ENCODE measurements at regions not wholly inside any gene's neighbourhood (a gene's known extent, or its start where the extent isn't known, plus 50 kb on each side); places are given as distances from the start of the nearest gene placed in this dataset.
A peak's percentile ranks its signal among the peaks of the same experiment; 100 is the strongest.

DNA sequence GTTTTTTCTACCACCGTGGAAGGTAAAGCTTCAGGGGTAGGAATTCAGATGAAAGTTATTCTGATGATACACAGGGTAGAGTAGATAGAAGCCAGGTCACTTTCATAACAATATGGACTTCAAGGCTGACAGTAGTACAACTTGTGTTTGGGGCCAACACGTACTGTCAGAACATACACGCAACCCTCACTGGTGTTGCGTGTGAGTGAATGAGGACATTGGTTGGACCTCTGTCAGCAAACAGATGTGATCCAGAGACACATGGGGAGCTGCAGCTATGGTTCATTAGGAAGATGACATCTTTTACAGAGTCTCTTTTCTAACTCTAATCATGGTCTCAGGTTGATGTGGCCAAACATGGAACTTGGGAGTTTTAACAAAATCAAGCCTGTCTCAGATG is 70.1 kb upstream of the MOCS2 start:
- FAIRE-seq (no peak), DNase-seq (ENCODE audit: insufficient read length) (no peak)
- no peak for TF ChIP-seq POLR2AphosphoS5 (IDR thresholded peaks at IDR 0.05; ENCODE audit: low read depth, low read length)
- TF ChIP-seq POLR2A (IDR thresholded peaks at IDR 0.05; ENCODE audit: low read depth, low read length), result no peak
- TF ChIP-seq TAF1 (IDR thresholded peaks at IDR 0.05; ENCODE audit: borderline replicate concordance, low read depth, low read length), result no peak

DNA sequence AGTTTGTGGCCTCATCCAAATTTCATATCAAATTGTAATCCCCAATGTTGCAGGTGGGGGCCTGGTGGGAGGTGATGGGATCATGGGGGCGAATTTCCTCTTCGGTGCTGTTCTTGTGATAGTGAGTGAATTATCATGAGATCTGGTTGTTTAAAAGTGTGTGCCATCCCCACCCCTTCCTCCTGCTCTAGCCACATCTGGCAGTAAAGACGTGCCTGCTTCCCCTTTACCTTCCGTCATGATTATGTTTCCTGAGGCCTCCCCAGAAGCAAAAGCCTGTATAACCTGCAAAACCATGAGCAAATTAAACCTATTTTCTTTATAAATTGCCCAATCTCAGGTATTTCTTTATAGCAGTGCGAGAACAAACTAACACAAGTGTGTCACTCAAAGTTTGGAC is 71.0 kb upstream of the MOCS2 start:
- FAIRE-seq (no peak), DNase-seq (ENCODE audit: insufficient read length) (no peak)
- no peak for TF ChIP-seq TAF1 (IDR thresholded peaks at IDR 0.05; ENCODE audit: borderline replicate concordance, low read depth, low read length)
- TF ChIP-seq POLR2A (IDR thresholded peaks at IDR 0.05; ENCODE audit: low read depth, low read length), result no peak
- no peak for TF ChIP-seq POLR2AphosphoS5 (IDR thresholded peaks at IDR 0.05; ENCODE audit: low read depth, low read length)

- no peak for FAIRE-seq
- TF ChIP-seq POLR2AphosphoS5 (IDR thresholded peaks at IDR 0.05; ENCODE audit: low read depth, low read length), result no peak
- TF ChIP-seq POLR2A (IDR thresholded peaks at IDR 0.05; ENCODE audit: low read depth, low read length), result no peak
- TF ChIP-seq TAF1 (IDR thresholded peaks at IDR 0.05; ENCODE audit: borderline replicate concordance, low read depth, low read length), result no peak
- DNase-seq (ENCODE audit: insufficient read length), result no peak
These were observed 71.4 kb upstream of the MOCS2 start for GRCh38 chr5:53180991-53181390.

DNA sequence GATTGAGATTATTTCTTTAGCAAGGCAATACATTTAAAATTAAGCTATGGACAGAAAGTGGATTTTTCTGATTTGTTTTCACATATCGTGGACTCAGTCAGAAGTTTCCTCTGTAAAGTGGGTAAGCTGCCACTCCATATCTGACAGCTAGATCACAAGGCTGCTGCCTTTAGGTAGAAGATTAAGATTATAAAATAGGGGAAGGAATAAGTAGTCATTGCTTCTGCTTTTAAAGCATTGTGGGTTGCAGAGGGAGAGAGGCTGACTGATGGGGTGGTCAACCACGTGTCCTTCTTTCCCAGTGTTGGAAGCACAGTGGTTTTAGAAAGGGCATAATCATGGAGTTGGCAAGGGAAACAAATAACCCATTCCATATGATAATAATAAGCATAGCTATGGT is 74.3 kb upstream of the MOCS2 start:
- no peak for TF ChIP-seq POLR2A (IDR thresholded peaks at IDR 0.05; ENCODE audit: low read depth, low read length)
- TF ChIP-seq TAF1 (IDR thresholded peaks at IDR 0.05; ENCODE audit: borderline replicate concordance, low read depth, low read length), result no peak
- no peak for TF ChIP-seq POLR2AphosphoS5 (IDR thresholded peaks at IDR 0.05; ENCODE audit: low read depth, low read length)
- no peak for FAIRE-seq
- no peak for DNase-seq (ENCODE audit: insufficient read length)

DNA sequence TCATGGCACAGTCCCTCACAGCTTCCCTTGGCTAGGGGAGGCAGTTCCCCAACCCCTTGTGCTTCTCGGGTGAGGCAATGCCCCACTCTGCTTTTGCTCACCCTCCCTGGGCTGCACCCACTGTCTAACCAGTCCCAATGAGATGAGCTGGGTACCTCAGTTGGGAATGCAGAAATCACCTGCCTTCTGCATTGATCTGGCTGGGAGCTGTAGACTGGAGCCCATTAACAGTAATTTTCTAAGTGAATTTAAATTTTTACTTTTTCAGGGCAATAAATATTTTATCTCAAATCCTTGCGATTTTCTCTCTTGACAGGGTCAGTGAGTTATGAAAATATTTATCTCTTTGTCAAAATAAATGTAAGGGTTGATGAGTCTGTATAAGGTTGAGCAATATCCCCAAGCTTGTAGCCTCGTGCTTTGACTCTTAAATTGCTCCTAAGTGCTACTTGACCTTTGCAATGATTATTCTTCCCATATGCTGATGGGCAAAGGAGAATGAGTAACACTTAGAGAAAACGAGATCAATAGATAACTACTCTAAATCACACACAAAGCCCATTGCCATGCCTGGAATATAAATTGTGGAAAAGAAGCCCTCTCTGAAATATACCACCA is 82.1 kb upstream of the MOCS2 start:
- TF ChIP-seq POLR2AphosphoS5 (IDR thresholded peaks at IDR 0.05; ENCODE audit: low read depth, low read length) (no peak), POLR2A (IDR thresholded peaks at IDR 0.05; ENCODE audit: low read depth, low read length) (no peak), TAF1 (IDR thresholded peaks at IDR 0.05; ENCODE audit: borderline replicate concordance, low read depth, low read length) (no peak)
- no peak for FAIRE-seq
- no peak for DNase-seq (ENCODE audit: insufficient read length)

DNA sequence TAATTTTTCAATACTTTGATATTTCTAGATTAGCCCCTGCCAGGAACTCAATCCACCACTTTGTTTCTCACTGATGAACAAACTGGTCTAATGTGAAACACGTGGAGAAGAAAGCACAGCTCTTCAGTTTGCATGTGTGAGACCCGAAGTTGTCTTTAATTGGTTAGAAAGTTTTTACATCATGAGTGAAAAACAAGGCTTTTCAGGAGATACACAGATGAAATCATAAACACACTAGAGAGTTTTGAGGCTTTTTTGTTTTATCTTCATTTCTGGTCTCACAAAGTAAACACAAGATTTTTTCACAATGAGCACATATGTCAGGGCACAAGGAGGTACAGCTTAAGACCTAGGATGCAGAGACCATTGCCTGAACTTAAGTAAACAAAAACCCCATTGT is 84.5 kb upstream of the MOCS2 start:
- FAIRE-seq (no peak), DNase-seq (ENCODE audit: insufficient read length) (no peak)
- no peak for TF ChIP-seq POLR2AphosphoS5 (IDR thresholded peaks at IDR 0.05; ENCODE audit: low read depth, low read length)
- no peak for TF ChIP-seq POLR2A (IDR thresholded peaks at IDR 0.05; ENCODE audit: low read depth, low read length)
- TF ChIP-seq TAF1 (IDR thresholded peaks at IDR 0.05; ENCODE audit: borderline replicate concordance, low read depth, low read length), result no peak

- DNase-seq (ENCODE audit: insufficient read length) (no peak), FAIRE-seq (no peak)
- TF ChIP-seq POLR2A (IDR thresholded peaks at IDR 0.05; ENCODE audit: low read depth, low read length) (no peak), TAF1 (IDR thresholded peaks at IDR 0.05; ENCODE audit: borderline replicate concordance, low read depth, low read length) (no peak), POLR2AphosphoS5 (IDR thresholded peaks at IDR 0.05; ENCODE audit: low read depth, low read length) (no peak)
These were observed 90.3 kb upstream of the MOCS2 start for GRCh38 chr5:53199882-53200281.

GRCh38 chr5:53200306-53200705 is 90.7 kb upstream of the MOCS2 start:
- no peak for FAIRE-seq
- no peak for DNase-seq (ENCODE audit: insufficient read length)
- TF ChIP-seq POLR2A (IDR thresholded peaks at IDR 0.05; ENCODE audit: low read depth, low read length), result no peak

DNA sequence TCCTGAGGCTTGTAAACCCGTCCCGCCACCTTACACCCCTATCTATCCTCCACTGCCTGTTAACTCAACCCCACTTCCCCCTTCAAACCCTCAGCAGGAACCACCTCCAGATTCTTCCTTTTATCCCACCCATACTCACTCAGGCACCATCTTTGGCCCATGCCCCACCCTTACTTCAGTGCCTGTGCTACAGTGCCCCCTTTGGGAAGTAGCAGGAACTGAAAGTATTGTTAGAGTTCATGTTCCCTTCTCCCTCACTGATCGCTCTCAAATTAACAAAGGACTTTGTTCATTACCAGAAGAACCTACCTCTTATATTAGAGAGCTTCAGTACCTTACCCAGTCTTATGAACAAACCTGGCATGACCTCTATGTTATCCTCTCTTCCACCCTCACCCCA is 92.2 kb upstream of the MOCS2 start:
- no peak for FAIRE-seq
- DNase-seq (ENCODE audit: insufficient read length), result no peak
- TF ChIP-seq POLR2AphosphoS5 (IDR thresholded peaks at IDR 0.05; ENCODE audit: low read depth, low read length), result no peak
- TF ChIP-seq POLR2A (IDR thresholded peaks at IDR 0.05; ENCODE audit: low read depth, low read length), result no peak
- no peak for TF ChIP-seq TAF1 (IDR thresholded peaks at IDR 0.05; ENCODE audit: borderline replicate concordance, low read depth, low read length)

- TF ChIP-seq POLR2A (IDR thresholded peaks at IDR 0.05; ENCODE audit: low read depth, low read length), result no peak
- no peak for TF ChIP-seq POLR2AphosphoS5 (IDR thresholded peaks at IDR 0.05; ENCODE audit: low read depth, low read length)
- TF ChIP-seq TAF1 (IDR thresholded peaks at IDR 0.05; ENCODE audit: borderline replicate concordance, low read depth, low read length), result no peak
- DNase-seq (ENCODE audit: insufficient read length), result no peak
- no peak for FAIRE-seq
These were observed 97.0 kb upstream of the MOCS2 start for GRCh38 chr5:53206562-53206961.

- FAIRE-seq (no peak), DNase-seq (ENCODE audit: insufficient read length) (no peak)
- TF ChIP-seq TAF1 (IDR thresholded peaks at IDR 0.05; ENCODE audit: borderline replicate concordance, low read depth, low read length) (no peak), POLR2A (IDR thresholded peaks at IDR 0.05; ENCODE audit: low read depth, low read length) (no peak), POLR2AphosphoS5 (IDR thresholded peaks at IDR 0.05; ENCODE audit: low read depth, low read length) (no peak)
These were observed 102.2 kb upstream of the MOCS2 start for GRCh38 chr5:53211799-53212198.

GRCh38 chr5:53219174-53219573 is 109.6 kb upstream of the MOCS2 start:
- peak; percentile 44 for FAIRE-seq
- TF ChIP-seq POLR2A (IDR thresholded peaks at IDR 0.05; ENCODE audit: low read depth, low read length), result no peak
- no peak for TF ChIP-seq TAF1 (IDR thresholded peaks at IDR 0.05; ENCODE audit: borderline replicate concordance, low read depth, low read length)
- no peak for DNase-seq (ENCODE audit: insufficient read length)

DNA sequence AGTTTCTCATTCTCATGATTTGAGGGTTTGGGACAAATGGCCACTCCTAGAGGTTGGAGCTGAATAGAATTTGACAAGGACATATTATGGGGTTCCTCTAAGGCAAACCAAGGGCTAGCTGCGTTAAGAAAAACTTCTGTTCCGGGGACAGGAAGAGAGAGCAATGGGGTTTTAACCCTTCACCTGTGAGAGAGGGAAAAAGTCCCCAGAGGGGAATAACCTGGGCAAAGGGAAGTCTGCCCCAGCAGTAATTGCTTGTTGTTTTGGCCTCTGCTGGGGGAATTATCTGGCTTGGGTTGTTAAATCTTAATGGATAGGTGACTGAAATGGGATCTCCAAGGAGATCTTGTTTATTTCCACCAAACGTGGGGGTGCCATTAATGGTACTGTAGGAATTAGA is 110.1 kb upstream of the MOCS2 start:
- TF ChIP-seq TAF1 (IDR thresholded peaks at IDR 0.05; ENCODE audit: borderline replicate concordance, low read depth, low read length) (no peak), POLR2A (IDR thresholded peaks at IDR 0.05; ENCODE audit: low read depth, low read length) (no peak), POLR2AphosphoS5 (IDR thresholded peaks at IDR 0.05; ENCODE audit: low read depth, low read length) (no peak)
- FAIRE-seq, result no peak
- no peak for DNase-seq (ENCODE audit: insufficient read length)
